NCI-H2227 (cell line): ENCODE measurements at regions not wholly inside any gene's neighbourhood (a gene's known extent, or its start where the extent isn't known, plus 50 kb on each side); places are given as distances from the start of the nearest gene placed in this dataset.
A peak's percentile ranks its signal among the peaks of the same experiment; 100 is the strongest.
"Not testable (repeated sequence)": the region's sequence is repeated elsewhere in the genome, so short reads cannot be mapped to it uniquely, and the experiment has no call there.

ENCODE experiments used
- DNase-seq: peaks from one replicate; lab custom pipeline; 2025; ENCODE audit not compliant: unreplicated experiment; lab: John Stamatoyannopoulos, UW

- DNase-seq, result no peak
Measured at GRCh38 chr5:147075187-147075586, 159.6 kb upstream of the STK32A start.

- DNase-seq, result no peak
Measured at GRCh38 chr5:147080391-147080790, 154.4 kb upstream of the STK32A start.

- DNase-seq, result no peak
Measured at GRCh38 chr5:147081311-147081764, 153.5 kb upstream of the STK32A start.

DNA sequence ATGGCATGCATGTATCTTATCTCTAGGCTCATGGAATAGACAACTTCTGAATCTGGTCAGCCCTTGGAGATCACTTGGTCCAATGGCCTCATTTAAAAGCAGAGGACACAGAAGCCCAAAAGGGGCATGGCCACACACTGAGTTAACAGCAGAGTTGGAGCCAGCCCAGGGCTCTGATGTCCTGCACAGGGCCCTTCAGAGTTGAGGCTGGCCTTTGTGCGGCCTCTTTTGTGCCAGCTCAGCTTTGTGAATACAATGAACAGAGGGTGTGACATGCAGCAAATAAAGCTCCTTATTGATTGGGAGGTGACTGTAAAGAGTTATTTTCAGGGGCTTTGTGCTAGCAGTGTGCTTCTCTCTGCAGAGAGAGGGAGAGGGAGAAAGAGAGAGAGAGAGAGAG, 150.1 kb upstream of the STK32A start:
- DNase-seq, result no peak

DNA sequence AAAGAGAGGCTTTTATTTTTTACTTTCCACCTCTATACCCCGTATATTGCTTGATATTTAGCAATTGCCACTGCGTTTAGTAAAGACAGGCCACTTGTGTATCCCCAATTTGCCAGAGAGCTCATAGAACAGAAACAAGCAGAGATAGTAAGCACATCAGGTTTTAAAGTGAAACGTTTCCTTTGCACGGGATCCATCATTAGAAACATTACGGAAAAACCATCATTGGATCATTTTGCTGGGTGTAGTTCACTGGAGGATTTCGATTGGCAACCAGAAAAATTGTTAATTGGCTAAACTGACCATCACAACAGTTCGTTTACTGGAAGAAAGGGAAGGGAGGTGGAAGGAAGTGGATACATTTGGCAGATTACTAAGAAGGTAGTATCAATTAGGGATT, 149.4 kb upstream of the STK32A start:
- no peak for DNase-seq

GRCh38 chr5:147092044-147092443, 142.8 kb upstream of the STK32A start:
- DNase-seq, result no peak

DNA sequence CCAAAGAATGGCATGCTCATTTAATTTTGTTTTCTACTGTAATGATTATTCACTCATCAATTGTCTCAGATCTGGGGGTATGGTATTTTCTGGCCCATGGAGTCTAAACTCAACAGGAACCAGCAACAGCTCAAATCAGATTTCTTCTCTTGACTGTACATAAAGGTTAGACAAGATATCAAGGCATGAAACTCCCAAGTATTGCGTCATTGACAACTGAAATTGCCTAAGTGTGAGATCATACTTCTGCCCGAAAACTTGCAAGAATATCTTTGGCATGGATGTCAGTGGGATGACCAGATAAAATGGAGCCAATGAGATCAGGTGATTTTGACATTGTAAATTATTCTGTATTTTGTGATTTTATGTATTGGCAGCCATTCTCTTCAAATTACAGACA, 141.7 kb upstream of the STK32A start:
- DNase-seq, result no peak

DNA sequence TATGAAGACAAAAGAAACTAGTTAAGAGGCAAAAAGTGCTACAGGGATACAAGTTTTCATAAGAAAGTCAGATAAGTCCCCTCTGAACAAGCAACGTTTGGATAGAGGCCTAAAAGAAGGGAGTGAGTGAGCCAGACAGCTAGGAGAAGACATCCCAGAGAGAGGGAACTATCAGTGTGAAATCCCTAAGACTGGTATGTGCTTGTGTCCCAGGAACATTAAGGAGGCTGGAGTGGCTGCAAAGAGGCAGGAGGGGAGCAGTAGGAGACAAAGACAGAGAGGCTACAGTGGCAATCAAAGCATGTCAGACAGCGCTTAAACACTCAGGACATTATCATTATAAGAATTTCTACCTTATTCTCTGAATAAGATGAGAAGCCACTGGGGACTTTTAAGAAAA, 139.1 kb upstream of the STK32A start:
- no peak for DNase-seq

- DNase-seq, result peak; percentile 50
Measured at GRCh38 chr5:147098233-147098790, 136.5 kb upstream of the STK32A start.

GRCh38 chr5:147101659-147102369, 133.0 kb upstream of the STK32A start:
- no peak for DNase-seq

DNA sequence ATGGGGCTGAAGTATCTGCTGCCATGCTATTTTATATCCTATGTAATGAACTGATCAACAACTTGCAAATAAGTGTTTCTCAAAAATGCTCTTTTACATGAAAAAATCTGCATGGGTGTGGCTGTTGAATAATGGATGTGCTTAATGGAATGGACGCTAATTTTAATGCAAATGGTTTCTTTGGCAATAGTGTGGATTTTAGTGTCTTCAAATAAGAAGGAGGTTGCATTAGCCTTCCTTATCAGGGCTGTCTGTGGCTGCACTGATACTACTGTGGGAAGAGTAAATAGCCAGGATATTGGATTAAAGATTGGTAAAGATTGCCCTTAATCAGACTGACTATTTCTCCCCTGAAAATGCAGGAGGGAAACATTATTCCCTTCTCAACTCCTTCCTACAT, 121.9 kb upstream of the STK32A start:
- DNase-seq, result no peak

- peak; percentile 6 for DNase-seq
Measured at GRCh38 chr5:147113967-147114366, 120.9 kb upstream of the STK32A start.

DNA sequence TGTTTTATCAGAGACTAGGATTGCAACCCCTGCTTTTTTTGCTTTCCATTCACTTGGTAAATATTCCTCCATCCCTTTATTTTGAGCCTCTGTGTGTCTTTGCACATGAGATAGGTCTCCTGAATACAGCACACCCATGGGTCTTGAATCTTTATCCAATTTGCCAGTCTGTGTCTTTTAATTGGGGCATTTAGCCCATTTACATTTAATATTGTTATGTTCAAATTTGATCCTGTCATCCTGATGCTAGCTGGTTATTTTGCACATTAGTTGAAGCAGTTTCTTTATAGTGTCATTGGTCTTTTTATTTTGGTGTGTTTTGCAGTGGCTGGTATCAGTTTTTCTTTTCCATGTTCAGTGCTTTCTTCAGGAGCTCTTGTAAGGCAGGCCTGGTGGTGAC, 95.1 kb upstream of the STK32A start:
- not testable (repeated sequence) for DNase-seq

GRCh38 chr5:147140558-147140957, 94.3 kb upstream of the STK32A start:
- DNase-seq, result no peak

- not testable (repeated sequence) for DNase-seq
Measured at GRCh38 chr5:147141580-147141979, 93.2 kb upstream of the STK32A start.

- no peak for DNase-seq
Measured at GRCh38 chr5:147143215-147143614, 91.6 kb upstream of the STK32A start.

- no peak for DNase-seq
Measured at GRCh38 chr5:147145328-147145727, 89.5 kb upstream of the STK32A start.

GRCh38 chr5:147148715-147149114, 86.1 kb upstream of the STK32A start:
- no peak for DNase-seq

- no peak for DNase-seq
Measured at GRCh38 chr5:147152086-147152485, 82.7 kb upstream of the STK32A start.

GRCh38 chr5:147154809-147155208, 80.0 kb upstream of the STK32A start:
- DNase-seq, result peak; percentile 7

- DNase-seq, result peak; percentile 51
Measured at GRCh38 chr5:147156012-147156411, 78.8 kb upstream of the STK32A start.

DNA sequence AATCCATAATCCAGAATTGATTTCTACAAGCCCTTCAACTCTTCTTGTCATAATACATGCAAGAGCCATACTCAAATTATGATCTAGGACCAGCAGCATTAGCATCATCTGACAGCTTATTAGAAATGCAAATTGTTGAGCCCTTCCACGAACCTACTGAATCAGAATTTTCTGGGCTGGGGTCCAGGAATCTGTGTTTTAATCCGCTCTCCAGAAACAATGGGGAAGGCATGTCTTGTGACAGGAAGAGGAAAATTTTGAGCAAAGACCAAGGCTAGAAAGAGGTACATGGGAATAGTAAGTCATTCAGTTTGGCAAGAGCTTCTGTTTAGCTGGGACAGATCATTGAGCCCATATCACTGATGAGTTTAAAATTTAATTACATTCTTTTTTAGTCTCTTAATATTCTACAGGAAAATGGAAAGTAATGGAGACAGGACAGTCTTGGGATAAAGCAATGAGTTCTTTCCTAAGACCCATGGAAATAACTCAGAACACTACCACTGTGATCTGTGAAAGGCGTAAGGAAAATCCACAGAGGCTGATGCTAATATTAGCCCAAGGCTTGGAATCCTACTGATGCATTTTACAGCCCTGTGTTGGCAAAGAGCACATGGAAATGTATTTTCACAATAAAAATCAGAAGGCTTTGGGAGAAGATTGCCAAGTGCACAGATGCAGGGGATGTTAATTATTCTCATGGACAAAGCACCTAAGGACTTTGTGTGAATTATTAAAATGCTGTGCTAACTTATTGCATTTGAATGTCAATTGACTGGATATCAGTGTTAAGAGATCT, 73.7 kb upstream of the STK32A start:
- no peak for DNase-seq
